ENCODE measurements at regions not wholly inside any gene's neighbourhood (a gene's known extent, or its start where the extent isn't known, plus 50 kb on each side); places are given as distances from the start of the nearest gene placed in this dataset.
A peak's percentile ranks its signal among the peaks of the same experiment; 100 is the strongest.
"Not testable (repeated sequence)": the region's sequence is repeated elsewhere in the genome, so short reads cannot be mapped to it uniquely, and the experiment has no call there.

- DNase-seq: no peak
Measured at GRCh38 chr1:187844313-187844712, 1015.6 kb downstream of the PLA2G4A start.

GRCh38 chr1:187847531-187847930 is 1018.8 kb downstream of the PLA2G4A start:
- DNase-seq: no peak

- DNase-seq: no peak
Measured at GRCh38 chr1:187848321-187848720, 1019.6 kb downstream of the PLA2G4A start.

- not testable (repeated sequence) for DNase-seq
Measured at GRCh38 chr1:187850146-187850545, 1021.4 kb downstream of the PLA2G4A start.

GRCh38 chr1:187853505-187853904 is 1024.8 kb downstream of the PLA2G4A start:
- DNase-seq: no peak

- no peak for DNase-seq
Measured at GRCh38 chr1:187854457-187854856, 1025.7 kb downstream of the PLA2G4A start.

DNA sequence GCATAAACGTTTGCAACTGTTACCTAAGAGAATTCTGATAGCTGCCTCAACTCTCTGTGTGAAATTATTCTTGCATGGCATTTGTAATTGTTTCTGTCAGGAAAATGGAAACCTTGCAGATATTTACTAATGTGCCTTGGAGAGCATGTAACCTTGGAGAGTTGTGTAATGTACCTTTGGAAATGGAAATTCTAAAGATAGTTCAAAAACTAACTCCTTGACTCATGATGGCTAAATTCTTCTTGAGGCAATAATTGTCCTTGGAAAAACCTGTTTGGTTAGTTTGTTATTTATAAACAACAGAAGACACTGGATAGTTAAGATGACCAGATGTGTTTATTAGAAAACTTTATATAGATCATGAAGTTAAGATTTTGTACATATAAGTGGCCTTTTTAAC is 1033.8 kb downstream of the PLA2G4A start:
- no peak for DNase-seq

DNA sequence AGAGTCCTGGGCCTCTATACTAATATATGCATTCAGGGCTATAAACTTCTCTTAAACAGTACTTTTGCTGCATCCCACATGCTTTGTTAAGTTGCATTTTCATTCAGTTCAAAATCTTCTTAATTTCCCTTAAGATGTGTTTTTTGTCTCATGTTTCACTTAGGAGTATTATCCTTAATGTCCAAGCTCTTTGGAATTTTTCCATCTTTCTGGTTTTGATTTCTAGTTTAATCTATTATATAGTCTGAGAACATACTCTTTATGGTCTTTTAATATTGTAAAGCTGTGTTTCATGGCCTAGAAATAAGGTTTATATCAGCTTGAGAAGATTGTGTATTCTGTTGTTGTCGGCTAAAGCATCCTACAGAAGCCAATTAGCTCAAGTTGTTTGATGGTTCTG is 1041.8 kb downstream of the PLA2G4A start:
- peak in 1 of 2 experiments; percentile 32 for DNase-seq

GRCh38 chr1:187871177-187871845 is 1042.6 kb downstream of the PLA2G4A start:
- peak; percentile 82 to 97 for DNase-seq

DNA sequence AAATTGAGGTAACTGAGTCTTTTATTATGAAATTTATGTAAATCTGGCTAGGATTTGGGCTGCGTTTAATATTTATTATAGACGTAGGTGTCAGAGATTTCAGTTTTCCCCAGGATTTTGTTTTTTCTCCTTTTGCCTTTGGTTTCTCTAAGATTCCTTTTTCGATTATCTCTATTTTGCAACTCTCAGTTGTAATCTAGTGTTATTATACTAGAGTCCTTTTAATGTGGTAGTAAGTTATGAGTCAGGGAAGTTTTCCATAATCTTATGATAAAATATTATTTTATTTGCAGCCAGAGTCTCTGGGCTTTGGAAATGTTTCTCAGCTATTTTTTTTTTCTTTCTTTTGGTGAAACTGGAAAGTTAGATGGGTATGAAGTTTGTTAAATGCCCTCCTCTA is 1043.8 kb downstream of the PLA2G4A start:
- no peak for DNase-seq

DNA sequence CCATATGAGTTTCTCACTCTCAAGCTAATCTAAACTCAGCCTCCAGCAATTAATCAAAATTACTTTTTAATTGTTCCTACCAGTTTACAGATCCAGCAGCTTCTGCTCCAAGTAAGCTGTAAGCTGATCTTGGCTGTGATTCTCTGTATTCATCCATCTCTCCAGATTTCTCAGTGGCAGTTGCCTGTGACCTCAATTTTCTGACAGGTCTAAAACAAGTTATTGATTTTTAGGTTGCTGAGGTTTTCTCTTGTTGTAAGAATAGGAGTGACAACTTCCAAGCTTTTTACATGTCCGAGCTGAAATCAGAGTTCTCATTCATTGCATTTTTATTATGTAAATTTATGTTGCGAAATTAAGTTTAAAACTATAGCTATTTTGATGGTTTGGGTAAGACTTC is 1044.4 kb downstream of the PLA2G4A start:
- DNase-seq: peak in 1 of 2 experiments; percentile 4

GRCh38 chr1:187876775-187877174 is 1048.0 kb downstream of the PLA2G4A start:
- DNase-seq: no peak

GRCh38 chr1:187877220-187877619 is 1048.5 kb downstream of the PLA2G4A start:
- no peak for DNase-seq

DNA sequence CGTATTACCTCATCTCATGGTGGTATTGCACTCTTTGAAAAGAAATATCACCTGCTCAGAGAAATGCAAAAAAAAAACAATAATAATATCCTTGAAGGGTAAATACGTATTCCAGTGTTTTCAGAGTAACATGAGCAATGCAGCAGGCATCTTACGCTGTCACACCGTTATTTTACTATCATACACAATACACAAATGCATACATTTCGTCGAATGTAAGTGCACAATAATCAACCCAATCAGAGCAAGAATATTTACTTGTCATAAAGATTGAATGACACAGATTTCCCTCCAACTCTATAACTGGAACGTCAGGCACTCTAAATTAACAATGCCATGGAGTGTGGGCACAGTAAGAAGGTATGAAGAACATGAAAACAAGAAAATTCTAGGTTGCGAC is 1050.1 kb downstream of the PLA2G4A start:
- DNase-seq: no peak

DNA sequence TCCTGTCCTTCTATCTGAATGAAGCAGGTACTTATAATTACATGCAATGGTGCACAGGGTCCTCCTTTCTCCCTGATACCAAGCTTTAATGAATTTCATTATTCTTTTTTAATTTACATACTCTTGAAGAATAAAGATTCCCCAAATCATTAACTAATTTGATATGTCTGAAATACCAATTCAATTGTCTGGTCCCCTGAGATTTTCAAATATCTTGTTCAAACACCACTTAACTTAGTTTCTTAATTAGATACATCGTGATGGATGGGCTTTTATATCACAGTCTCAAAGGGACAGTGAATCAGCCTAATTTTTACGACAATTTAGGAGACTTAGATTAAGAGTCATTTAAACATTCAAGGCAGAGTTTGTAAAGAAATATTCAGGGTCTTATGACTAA is 1054.6 kb downstream of the PLA2G4A start:
- no peak for DNase-seq

DNA sequence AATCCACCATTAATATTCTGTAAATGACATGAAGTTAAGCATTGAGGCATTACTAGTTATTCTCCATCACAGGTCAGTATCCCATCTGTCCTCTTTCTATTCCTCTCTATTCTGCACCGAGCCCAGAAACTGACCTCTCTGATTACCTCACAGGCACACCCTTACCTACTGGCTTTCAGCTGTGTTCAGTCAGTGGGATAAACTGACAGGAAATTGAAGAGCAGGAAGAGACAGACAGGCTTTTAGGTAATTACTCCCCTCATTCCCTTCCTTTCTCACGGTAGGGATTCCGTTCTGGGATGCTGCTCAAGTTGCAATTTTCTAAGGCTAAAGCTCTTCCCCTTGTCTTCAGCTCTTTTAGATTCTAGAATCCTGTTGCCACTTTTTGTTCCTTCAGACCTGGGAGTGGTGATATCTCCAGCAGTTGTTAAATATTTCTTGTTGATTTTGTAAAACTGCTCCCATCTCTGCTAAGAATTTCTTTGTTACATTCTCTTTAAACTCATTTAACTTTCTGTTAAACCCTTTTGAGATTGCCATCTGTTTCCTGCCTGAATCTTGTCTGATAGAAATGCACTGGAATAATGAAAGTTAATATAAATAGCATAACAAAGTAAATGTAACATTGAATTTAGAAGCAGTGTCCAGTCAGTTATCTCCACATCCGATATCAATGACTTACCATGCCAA is 1063.4 kb downstream of the PLA2G4A start:
- DNase-seq: no peak

DNA sequence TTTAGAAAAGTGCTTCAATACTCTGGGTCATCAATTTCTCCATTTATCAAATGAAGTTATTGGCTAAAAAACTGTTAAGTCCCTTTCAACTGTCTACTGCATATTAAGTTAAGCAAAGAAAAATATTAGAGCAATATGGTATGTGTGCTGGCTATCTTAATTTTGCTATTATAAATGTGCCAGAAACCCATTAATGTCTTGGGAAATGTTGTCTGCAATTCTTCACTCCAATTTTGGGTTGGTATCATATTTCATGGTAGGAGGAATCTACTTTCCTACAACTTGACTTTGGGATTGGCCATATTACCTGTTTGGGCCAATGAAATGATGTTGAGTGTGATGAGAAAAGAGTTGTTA is 1063.9 kb downstream of the PLA2G4A start:
- DNase-seq: no peak

DNA sequence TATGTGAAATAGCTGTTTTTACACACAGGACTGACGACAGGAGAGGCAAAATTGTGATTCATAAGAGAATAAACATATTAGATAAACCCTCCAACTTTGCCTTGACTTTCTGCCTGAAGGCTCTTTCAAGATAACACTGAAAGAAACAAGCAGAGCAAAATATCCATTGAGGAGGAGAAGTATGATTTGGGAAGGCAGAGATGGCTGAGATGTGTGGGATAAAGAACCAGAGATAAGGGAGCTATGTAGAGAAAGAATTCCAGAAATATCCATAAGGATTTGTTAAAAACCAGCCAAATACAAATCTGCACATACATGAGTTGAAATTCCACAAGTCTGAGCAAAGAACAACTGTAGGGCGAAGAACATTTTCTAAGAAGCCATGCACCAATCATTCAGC is 1064.7 kb downstream of the PLA2G4A start:
- no peak for DNase-seq

GRCh38 chr1:187894349-187894748 is 1065.6 kb downstream of the PLA2G4A start:
- no peak for DNase-seq

DNA sequence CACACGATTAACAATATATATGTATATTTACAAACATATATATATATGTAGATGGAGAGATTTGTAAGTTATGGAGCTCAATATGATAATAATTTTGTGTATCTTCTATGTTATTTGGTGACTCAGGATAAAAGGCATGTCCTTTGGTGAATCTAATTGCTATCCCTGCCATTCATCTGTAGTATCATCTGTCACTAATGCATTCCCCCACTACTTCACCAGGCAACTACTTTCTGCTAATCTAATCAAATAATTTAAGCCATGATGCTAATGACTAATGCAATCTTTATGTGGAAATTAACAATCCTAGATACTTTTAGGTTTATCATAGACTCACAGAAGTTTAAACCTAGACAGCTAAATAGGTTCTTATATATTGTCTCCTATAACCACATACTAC is 1074.5 kb downstream of the PLA2G4A start:
- no peak for DNase-seq

GRCh38 chr1:187909382-187909781 is 1080.6 kb downstream of the PLA2G4A start:
- DNase-seq: no peak

DNA sequence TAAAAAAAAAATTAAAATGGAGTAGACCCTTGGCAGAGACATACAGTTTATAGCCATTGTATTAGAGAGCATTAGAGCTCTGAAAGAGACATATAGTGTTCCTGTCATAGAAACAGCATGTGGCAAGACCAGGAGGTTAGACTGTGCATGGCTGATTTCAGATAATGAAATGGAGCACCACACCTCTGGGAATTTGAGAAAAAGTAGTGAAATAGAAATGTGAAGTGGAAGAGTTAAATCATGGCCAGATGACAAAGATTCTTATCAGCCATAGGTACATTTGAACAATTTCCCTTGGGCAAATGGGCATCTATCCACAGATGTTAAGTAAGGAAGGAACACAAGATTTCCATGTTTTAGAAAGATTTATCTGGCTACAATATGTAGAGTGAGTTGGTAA is 1083.1 kb downstream of the PLA2G4A start:
- peak in 1 of 2 experiments; percentile 8 for DNase-seq

- no peak for DNase-seq
Measured at GRCh38 chr1:187920976-187921375, 1092.2 kb downstream of the PLA2G4A start.

- no peak for DNase-seq
Measured at GRCh38 chr1:187921426-187921825, 1092.7 kb downstream of the PLA2G4A start.

DNA sequence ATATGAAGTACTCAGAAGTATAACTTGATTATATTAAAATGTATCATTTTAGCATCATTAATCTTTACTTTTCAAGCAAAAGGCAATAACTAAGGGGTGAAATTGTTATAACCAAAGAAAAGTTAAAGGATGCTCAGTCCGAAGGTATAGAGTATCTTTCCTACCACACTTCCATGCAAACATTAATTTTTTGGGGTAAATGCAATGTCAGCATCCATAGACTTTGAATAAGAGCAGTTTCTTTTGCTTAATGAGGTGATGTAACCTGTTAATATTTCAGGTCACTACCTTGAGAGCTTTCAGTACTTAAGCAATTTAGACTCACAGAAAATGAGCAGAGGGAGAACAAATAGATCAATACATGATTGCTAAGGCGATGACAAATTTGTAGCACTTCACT is 1093.5 kb downstream of the PLA2G4A start:
- DNase-seq: no peak
